GM21360 (cell line): ENCODE measurements at regions not wholly inside any gene's neighbourhood (a gene's known extent, or its start where the extent isn't known, plus 50 kb on each side); places are given as distances from the start of the nearest gene placed in this dataset.

Source experiments
- ATAC-seq: cut with Tn5 transposase; IDR thresholded peaks from one replicate; pipeline ENCODE4 v1.9.1; 2021; ENCODE audit warnings: mild to moderate bottlenecking, moderate library complexity; ENCODE audit not compliant: unreplicated experiment

GRCh38 chr6:92184933-92185332, 1234.4 kb downstream of the EPHA7 start:
- ATAC-seq, result no peak

GRCh38 chr6:92181347-92181746, 1238.0 kb downstream of the EPHA7 start:
- ATAC-seq, result no peak

GRCh38 chr6:92180090-92180489, 1239.3 kb downstream of the EPHA7 start:
- ATAC-seq, result no peak

GRCh38 chr6:92176666-92177065, 1242.7 kb downstream of the EPHA7 start:
- ATAC-seq, result no peak

- ATAC-seq, result no peak
Observed at GRCh38 chr6:92174398-92175073, 1244.8 kb downstream of the EPHA7 start.

GRCh38 chr6:92169506-92169905, 1249.9 kb downstream of the EPHA7 start:
- no peak for ATAC-seq

- ATAC-seq, result no peak
Observed at GRCh38 chr6:92166666-92167065, 1252.7 kb downstream of the EPHA7 start.

- ATAC-seq, result no peak
Observed at GRCh38 chr6:92161953-92162352, 1257.4 kb downstream of the EPHA7 start.

GRCh38 chr6:92160226-92160625, 1259.1 kb downstream of the EPHA7 start:
- ATAC-seq, result no peak

GRCh38 chr6:92159046-92159445, 1260.3 kb downstream of the EPHA7 start:
- ATAC-seq, result no peak

- no peak for ATAC-seq
Observed at GRCh38 chr6:92150553-92150952, 1268.8 kb downstream of the EPHA7 start.

GRCh38 chr6:92147246-92147645, 1272.1 kb downstream of the EPHA7 start:
- no peak for ATAC-seq

- ATAC-seq, result no peak
Observed at GRCh38 chr6:92139601-92140000, 1279.8 kb downstream of the EPHA7 start.

- no peak for ATAC-seq
Observed at GRCh38 chr6:92132957-92133356, 1286.4 kb downstream of the EPHA7 start.

- no peak for ATAC-seq
Observed at GRCh38 chr6:92132457-92132856, 1286.9 kb downstream of the EPHA7 start.

- no peak for ATAC-seq
Observed at GRCh38 chr6:92130944-92131343, 1288.4 kb downstream of the EPHA7 start.

- no peak for ATAC-seq
Observed at GRCh38 chr6:92126983-92127382, 1292.4 kb downstream of the EPHA7 start.

GRCh38 chr6:92126088-92126487, 1293.3 kb downstream of the EPHA7 start:
- ATAC-seq, result no peak

GRCh38 chr6:92125681-92126080, 1293.7 kb downstream of the EPHA7 start:
- no peak for ATAC-seq

- no peak for ATAC-seq
Observed at GRCh38 chr6:92124200-92124651, 1295.1 kb downstream of the EPHA7 start.

- ATAC-seq, result no peak
Observed at GRCh38 chr6:92122746-92123145, 1296.6 kb downstream of the EPHA7 start.

GRCh38 chr6:92121228-92121627, 1298.1 kb downstream of the EPHA7 start:
- no peak for ATAC-seq

GRCh38 chr6:92117800-92118199, 1301.6 kb downstream of the EPHA7 start:
- ATAC-seq, result no peak
